NCI-H748 (cell line): ENCODE measurements at regions not wholly inside any gene's neighbourhood (a gene's known extent, or its start where the extent isn't known, plus 50 kb on each side); places are given as distances from the start of the nearest gene placed in this dataset.
A peak's percentile ranks its signal among the peaks of the same experiment; 100 is the strongest.

Experiments used
- DNase-seq: peaks from one replicate; lab custom pipeline; 2025; ENCODE audit not compliant: unreplicated experiment; lab: John Stamatoyannopoulos, UW

GRCh38 chr20:40738976-40739375 is 49.9 kb upstream of the MAFB start:
- DNase-seq = peak; percentile 63

DNA sequence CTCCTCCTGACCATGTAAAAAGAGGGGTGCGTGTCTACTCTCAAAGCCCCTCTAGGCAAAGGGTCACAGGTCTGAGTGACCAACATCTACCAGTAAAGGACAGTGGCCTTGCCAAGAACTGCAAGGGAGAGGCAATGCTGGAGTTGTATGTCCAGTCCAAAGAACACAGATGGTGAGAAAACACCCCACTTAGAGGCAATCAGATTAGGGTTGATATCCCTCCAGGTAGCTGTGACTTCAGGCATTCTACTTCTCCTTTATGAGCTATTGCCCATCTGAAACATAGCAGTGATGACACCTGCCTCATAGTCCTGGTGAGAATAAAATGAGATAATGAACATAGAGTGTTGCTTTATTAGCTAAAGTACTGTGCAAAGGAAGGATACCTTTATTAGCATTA is 50.8 kb upstream of the MAFB start:
- no peak for DNase-seq

DNA sequence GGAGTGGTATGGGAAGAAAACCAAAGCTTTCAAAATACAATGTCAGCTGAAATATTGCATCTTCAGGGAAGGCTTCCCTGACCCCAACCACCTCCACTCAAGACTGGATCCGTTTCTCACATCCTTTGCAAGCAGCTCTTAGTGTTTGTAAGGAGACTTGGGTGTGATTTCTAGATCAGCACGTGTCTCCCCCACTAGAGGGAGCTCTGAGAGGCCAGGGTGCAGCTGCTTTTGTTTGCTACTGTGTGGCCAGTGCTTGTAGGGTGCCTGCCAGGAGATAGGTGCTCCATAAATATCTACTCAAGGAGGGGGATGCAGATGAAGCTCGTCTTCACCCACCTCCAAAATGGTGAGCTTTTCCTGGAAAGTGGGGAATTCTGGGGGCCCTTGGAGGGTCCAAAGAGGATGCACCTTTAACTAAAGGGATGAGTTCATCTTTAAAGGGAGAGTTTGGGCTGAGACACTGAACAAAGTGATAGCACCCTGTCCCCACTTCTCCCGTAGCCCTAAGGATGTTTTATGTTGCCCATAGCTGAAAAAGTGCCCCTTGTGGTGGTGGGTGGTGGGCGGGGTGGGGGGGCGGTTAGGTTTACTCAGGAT is 52.6 kb upstream of the MAFB start:
- DNase-seq = peak; percentile 35

- no peak for DNase-seq
These were observed 54.2 kb upstream of the MAFB start for GRCh38 chr20:40743141-40743775.

DNA sequence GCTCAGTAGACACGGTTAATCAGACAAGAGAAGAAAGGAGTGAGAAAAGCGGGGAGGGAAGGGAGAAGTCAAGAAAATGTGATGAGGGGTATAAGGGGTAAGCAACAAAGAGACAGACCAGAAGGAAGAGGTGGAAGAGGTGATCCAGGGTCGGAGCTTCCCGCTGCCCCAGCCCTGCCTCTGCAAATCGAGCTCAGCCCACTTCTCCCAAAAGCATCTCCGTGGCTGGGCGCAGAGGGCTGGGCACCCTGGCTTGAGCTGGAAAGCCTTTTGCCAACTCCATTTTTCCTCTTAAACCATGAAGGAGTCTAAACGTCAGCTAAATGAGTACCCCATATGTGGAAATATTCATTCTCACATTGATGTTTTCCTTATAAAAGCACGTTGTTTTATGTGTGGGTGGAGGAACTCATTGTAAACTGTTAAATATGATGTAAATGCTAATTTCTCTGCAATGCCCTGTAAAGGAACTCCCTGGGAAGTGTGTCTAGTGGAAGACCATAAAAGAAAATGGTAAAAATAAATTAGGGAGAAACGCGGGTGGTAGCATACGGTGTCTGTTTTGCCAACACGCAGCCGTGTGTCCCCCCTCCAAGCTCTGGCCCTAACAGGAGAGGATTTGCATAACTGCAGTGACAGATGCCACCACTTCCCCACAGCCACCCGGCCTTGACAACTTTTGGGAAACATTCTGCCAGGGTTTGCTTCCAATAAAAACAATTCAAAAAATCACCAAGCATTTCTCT is 55.2 kb upstream of the MAFB start:
- no peak for DNase-seq

DNA sequence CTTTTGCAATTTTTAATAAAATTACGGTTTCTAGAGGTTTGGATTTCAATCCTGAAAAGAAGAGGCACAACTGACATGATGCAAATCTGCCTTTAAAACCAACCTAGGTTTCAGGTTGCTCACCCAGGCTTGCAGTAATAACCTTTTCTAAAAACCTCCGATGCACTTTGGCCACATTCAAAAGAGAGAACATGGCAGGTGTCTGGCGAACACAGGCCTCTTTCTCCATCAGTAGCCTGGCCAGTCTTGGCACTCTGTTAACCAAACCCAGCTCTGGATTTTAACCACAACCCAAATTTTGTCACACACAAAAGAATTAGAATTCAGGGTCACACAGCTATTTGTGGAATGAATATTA is 55.8 kb upstream of the MAFB start:
- no peak for DNase-seq

DNA sequence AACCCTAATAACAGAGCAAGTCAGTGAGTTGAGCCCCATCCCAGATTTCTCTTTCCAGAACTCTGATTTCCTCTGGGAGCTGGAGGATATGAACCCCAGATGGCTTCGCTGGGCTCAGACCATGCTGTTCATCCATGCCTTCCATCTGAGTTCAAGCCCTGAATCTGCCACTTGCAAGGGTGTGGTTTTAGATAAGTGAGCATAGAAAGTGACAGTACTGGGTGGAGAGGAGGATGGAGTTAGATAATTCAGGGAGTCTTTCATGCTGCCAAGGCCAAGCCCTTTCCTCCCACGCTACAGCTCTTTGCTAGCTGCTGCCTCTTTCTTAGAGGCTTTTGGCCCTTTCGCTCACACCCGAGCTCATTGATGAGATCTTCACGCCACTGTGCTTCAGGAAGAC is 57.2 kb upstream of the MAFB start:
- no peak for DNase-seq

DNA sequence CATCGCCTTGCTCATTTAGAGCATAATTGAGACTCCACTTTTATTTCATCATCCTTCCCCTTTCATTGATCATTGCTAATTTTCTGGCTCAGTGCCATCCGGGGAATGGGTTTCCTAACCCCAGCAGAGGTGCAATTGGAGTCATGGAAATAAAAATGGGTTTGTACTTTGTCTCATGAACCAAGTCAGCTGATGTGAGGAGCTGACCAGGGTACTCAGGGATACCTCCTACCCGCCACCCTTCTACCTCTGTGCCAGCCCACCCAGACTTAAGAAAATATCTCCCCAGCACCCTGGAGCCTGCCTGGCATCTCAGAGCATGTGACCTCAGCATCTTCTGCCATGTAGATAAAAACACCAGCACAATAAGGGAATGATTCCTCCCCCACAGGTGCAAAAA is 59.1 kb upstream of the MAFB start:
- no peak for DNase-seq

- no peak for DNase-seq
These were observed 61.0 kb upstream of the MAFB start for GRCh38 chr20:40749985-40750506.

DNA sequence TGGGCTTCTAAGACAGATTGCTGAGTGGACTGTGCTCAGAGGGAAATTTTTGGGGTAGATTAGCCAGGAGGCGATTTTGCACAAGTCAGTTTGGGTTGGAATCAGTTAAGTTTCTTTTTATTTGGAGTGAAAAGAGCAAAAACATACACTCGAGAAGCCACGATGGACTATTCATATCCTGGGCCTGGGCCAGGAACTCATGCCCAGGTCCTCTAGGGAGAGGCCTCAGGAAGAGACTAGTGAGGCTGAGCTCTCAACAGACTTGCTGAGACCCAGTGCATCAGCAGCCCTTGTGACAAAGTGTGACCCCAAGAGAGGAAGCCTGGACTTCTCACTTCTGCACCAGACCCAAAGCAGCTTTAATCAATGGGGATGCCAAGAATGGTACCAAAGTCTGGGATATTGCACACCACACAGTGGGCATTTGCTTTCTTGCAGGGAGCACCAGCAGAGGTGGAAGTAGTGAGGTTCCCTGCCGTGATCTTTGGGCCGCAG is 61.6 kb upstream of the MAFB start:
- no peak for DNase-seq

GRCh38 chr20:40753472-40753871 is 64.4 kb upstream of the MAFB start:
- no peak for DNase-seq

GRCh38 chr20:40754339-40754943 is 65.4 kb upstream of the MAFB start:
- no peak for DNase-seq

DNA sequence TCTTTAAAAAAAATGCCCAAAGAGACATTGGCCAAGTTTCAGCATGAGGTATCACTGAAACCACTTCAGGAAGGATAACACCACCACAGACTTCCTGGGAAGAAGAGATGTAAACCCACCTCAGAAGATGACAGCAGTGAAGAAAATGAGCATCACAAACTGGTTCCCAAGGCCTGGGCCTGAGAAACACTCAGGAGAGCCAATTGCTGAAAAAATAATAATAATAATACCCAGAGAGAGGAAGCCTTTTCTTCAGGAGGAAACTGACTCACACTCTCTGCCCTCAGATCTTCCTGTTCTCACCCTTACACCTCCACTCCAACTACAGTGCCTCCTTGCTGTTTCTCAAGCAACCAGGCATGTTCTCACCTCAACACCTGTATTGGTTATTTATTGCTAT is 68.1 kb upstream of the MAFB start:
- no peak for DNase-seq

DNA sequence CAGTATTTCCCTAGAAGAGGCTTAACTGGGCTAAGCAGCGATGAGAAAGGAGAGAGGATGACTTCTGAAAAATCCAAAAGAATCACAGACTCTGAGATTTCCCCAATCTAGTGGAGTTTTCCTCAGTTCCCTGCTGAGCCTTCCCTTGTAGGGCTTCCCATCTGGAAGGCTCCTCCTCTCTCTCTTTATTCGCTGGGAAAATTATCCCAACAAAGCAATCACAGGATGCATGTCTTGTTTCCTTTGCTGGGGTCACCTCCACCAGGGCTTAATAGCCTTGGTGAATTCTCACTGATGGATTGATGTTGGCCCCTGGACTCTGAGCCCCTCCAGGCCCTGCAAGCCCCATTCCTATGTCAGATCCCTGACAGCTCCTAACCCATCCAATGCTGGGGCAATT is 69.8 kb upstream of the MAFB start:
- DNase-seq = no peak

GRCh38 chr20:40760399-40760798 is 71.4 kb upstream of the MAFB start:
- DNase-seq = no peak

DNA sequence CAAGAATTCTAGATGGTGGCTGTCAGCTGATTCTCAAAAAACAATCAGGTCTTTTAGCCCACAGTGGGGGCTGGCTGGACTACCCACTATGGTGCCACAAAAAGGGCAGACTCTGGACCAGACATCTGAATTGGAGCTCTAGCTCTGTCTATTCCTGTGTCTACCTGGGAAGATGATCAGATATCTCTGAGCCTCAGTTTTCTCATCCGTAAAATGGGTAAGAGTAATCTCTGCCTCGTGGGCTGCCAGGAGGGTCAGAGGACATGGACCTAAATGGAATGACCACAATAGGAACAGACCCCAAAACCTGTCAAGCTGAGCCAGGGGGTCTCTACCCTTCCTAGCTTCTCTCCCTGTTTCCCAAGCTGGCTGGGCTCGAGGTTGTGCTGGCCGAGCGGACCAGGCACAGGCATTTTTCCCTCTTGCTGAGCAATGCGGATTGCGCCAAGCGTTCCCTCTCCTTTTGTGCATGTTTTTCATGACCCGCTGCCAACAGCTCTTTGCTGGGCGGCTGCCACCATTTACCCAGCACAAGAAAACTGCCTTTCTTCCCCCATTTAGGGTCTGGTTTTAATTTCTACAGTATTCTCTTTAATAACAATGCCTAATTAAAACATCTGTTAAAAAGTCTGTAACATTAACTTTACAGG is 74.7 kb upstream of the MAFB start:
- no peak for DNase-seq

DNA sequence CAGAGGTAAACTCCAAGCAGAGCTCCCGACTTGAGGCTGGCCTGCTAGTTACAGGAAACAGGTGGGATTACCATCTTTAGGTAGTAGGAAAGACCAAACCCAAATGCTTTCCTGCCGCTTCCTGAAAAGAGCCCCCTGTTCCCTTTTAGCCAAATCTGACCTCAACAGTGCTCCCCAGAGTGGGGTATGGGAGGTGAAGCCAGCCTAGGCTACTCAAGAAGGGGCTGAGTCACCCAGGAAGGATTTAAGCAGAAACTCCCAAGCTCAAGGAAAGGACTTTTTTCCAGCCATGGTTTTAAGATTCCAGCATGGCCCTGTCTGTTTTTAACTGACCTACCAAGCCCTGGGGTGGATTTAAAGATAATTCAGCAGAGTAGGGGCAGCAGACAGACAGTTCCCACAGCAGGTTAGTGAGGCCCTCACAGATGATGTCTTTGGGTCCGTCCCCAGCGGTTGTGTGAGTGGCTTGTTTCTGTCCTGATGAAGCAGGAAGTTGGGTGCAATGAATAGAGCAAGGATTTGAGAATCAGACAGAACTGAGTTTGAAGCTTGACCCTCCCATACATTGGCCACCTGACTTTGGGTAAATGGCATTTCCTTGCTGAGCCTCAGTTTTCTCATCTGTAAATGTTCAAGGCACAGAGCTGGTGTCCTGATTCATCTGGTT is 76.9 kb upstream of the MAFB start:
- no peak for DNase-seq

DNA sequence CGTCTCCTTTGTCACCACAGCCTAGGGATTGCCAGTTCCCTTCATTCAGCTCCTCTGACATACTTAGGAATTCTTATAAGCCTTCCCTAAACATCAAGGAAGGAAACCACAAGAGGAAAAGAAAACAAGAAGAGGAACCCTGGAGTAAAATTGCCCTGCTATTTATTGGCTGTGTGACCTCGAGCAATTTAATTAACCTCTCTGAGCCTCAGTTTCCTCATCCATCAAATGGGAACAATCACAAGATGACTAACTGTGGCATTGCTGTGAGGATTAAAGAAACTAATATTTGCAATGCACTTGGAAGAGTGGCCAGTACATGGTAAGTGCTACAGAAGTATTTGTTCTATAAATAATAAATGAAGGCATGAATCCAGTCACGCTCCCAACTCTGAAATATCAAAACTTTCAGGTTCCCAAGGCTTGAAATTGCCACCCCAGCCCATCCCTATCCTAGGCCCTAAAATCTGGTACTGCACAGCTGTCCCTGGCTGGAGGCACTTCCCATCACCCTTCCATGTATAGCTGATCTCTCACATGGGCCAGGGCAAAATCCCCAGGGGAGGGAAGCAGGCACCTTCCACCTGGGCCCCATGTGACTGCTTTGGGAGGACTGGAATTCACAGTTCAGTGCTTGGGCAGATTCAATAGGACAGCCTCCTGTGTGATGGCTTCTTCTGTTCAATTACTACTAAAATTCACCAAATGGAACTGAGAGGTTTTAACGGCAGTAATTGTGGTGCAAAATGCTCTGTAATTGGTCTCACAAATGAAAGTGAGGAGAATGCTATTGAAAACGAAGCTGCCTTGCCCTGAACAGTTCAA is 78.0 kb upstream of the MAFB start:
- no peak for DNase-seq

DNA sequence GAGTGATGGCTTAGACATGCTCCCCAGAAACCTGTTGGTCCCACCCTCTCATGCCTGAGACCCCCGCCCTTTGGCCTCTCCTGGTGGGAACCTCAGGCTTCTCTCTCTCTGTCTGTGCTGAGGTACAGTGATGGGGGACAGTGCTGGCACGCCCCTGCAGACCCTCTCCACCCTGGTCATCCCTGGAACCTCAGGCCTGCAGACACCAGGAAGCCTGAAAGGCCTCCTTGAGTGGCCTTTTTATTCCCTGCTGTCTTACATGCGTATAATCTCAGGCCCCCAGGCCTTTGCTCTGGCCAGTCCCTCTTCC is 78.5 kb upstream of the MAFB start:
- DNase-seq = no peak

GRCh38 chr20:40768105-40768504 is 79.1 kb upstream of the MAFB start:
- no peak for DNase-seq
